Cardiac fibroblast (primary cell): ENCODE measurements at regions not wholly inside any gene's neighbourhood (a gene's known extent, or its start where the extent isn't known, plus 50 kb on each side); places are given as distances from the start of the nearest gene placed in this dataset.

Source experiments
- DNase-seq, 2 donors: peaks; one replicate each; pipeline versions ENCODE4 v3.0.0 to v3.0.0-alpha.2; 2010; ENCODE audit warnings: low read depth in 2 of 2
- H3K4me3 ChIP-seq, 2 donors: replicated peaks in 1 of 2; 1 replicate in 1 of 2; 2 replicates in 1 of 2; pipeline ENCODE4 v1.5.1; 2011; ENCODE audit warnings: low read depth in 2 of 2, low read length in 2 of 2, mild to moderate bottlenecking in 2 of 2, moderate library complexity in 1 of 2
- TF ChIP-seq, protein P1 (sequence below): IDR thresholded peaks from one replicate; pipeline ENCODE4 v1.5.1; 2011; ENCODE audit warnings: low read depth, mild to moderate bottlenecking, low read length, inconsistent platforms

DNA sequence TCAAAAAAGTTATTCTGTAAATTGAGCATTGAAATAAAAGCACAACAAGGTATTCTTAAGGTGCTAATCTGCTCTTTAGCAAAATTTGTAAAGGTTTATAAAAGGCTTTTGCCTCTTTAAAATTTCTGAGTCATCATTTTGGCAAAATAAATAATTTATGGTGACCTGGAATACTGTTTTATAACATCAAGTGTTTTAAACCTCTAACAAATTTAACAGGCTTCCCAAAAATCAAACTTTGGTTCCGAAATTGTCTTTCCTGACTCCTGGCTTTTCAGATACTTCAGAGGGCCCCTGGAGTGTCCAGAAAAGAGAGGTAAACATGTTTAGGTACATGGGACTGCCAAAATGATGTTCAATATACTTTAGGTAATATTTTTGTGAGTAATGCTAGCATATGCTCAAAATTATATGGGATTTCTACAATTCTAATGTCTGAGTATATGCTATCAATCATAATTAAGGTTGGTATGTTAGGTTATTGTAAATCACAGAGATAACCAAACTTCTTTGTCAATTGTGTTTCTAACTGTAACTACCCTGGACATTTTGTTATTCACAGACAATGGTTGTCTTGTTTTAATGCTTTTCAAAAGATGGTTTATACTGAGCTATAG is 160.3 kb upstream of the OLIG3 start:
- no peak overlapping the region for H3K4me3 ChIP-seq
- TF ChIP-seq, protein P1, sequence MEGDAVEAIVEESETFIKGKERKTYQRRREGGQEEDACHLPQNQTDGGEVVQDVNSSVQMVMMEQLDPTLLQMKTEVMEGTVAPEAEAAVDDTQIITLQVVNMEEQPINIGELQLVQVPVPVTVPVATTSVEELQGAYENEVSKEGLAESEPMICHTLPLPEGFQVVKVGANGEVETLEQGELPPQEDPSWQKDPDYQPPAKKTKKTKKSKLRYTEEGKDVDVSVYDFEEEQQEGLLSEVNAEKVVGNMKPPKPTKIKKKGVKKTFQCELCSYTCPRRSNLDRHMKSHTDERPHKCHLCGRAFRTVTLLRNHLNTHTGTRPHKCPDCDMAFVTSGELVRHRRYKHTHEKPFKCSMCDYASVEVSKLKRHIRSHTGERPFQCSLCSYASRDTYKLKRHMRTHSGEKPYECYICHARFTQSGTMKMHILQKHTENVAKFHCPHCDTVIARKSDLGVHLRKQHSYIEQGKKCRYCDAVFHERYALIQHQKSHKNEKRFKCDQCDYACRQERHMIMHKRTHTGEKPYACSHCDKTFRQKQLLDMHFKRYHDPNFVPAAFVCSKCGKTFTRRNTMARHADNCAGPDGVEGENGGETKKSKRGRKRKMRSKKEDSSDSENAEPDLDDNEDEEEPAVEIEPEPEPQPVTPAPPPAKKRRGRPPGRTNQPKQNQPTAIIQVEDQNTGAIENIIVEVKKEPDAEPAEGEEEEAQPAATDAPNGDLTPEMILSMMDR: no peak
- no peak for DNase-seq

DNA sequence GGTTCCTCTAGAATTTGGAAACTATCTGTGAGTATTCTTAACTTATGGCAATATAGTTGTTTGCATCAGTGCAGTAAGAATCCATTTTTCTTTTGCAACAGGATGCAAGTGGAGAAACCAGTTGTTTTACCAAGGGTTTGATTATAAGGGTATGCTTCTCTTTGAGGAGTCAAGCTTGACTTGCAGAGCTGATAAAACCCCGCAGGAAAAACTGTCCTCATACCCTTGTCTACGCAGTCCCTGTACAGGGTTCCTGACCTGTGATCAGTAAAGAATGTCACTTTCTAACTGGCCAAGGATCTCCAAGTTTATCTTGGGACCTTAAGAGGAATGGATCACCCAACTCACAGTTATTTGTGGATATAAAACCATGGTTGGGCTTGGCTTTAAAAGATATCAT is 161.1 kb upstream of the OLIG3 start:
- H3K4me3 ChIP-seq: no peak overlapping the region
- TF ChIP-seq, protein P1: no peak
- DNase-seq: no peak

DNA sequence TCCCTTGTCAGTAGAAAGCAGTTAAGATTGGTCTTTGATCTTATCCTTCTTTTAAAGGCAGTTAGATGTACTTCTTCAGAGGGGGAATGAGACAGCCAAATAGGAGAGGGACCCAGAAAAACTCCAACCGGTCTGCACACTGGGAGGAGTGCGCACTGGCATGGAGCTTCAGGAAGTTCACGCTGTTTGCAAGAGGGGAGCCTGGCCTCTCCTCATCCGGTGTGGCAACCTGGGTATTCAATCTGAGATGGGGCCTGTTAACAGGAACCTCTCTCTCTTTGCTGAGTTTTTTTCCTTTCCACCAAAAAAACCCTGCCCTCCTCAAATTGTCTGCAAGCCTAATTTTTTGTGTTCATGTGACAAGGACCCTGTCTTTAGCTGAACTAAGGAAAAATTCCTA is 162.5 kb upstream of the OLIG3 start:
- no peak overlapping the region for H3K4me3 ChIP-seq
- no peak for DNase-seq
- TF ChIP-seq, protein P1: no peak

DNA sequence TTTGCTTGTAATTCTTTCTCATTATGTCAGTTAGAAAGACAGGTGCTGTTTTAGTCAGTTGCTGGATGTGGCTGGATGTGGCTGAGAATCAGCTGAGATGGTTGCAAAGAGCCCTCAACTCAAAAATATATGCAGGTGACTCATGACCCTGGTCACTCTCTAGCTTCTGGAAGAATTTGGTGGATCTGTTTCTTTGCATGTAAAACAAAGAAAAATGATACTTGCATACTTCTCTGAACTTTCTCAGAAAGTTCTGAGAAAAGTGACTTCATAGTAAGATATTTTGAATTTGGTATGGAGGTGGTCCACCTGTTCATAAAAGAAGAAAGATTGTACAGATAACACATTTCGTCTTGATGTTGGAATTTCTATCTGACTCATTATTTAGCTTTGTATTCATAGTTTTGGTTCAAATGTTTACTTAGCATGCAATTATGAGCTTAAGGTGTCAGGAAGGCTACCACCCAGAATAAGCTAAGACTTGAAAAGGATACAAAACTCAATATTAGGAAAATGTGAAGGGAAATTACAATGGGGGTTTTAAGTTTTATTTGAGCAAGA is 163.2 kb upstream of the OLIG3 start:
- DNase-seq: no peak
- TF ChIP-seq, protein P1: no peak
- H3K4me3 ChIP-seq: no peak overlapping the region

DNA sequence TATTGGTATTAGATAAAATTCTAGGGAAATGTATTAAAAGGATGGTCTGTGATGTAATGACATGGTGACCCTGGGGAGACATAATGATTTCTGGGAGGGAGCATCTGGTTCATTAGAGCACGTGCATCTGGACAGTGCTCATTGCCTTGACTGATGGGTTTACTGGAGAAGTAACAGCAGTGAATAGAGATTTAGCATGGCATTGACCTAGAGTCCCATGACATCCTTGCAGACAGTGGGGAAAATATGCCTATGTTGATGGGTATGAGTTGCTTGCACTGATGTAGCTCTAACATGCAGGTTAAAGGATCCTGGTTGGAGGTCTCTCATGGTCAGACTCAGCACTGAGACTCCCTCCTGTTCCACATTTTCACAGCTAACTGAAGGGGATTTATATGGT is 164.1 kb upstream of the OLIG3 start:
- TF ChIP-seq, protein P1: no peak
- H3K4me3 ChIP-seq: no peak overlapping the region
- DNase-seq: no peak

DNA sequence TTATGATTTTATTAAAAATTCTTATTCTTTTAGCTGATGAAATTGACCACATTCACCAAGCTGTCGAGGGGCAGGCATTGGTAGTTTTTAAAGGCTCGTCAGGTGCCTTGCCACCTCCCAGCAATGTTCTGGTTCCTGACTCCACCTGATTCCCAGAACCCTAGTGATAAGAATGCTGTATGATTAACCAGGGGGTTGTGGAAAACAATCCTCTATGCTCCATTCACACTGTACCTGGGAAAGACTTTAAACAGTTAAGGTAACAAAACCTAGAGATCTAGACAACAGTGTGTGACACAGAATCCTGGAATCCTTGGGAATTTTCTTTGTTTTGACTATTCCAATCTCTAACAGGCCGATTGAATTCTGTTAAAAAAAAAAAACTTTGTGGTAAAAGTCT is 165.7 kb upstream of the OLIG3 start:
- DNase-seq: no peak
- no peak overlapping the region for H3K4me3 ChIP-seq
- TF ChIP-seq, protein P1: no peak

DNA sequence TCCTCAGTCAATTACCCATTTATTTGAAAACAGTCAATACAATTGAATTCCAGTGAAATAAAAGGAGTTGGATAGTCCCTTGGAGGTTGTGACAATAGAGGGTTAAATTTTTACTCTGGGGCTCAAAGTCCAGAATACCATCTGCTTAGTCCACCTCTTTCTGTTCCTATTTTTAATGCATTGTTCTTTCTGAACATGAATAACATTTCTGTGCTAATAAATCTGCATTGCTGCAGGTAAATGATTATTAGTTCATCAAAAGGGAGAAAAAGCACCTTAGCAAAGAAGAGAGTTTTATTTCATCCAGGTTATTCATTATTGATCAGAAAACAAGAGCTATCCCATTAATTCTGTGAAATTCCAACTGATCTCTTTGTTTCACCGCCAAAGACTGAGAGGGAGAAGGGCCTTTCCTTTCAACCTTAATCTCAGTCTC is 166.1 kb upstream of the OLIG3 start:
- DNase-seq: no peak
- TF ChIP-seq, protein P1: no peak
- H3K4me3 ChIP-seq: no peak overlapping the region
